ENCODE measurements at regions not wholly inside any gene's neighbourhood (a gene's known extent, or its start where the extent isn't known, plus 50 kb on each side); places are given as distances from the start of the nearest gene placed in this dataset.

GRCh38 chr6:125544819-125545218, 204.6 kb upstream of the HEY2 start:
- Histone ChIP-seq H3K4me2 (replicated peaks; ENCODE audit: low read depth, low read length, poor library complexity, severe bottlenecking) (no peak overlapping the region), H3K27me3 (replicated peaks in 1 of 4; ENCODE audit: control extremely low read depth in 1 of 4, control insufficient read depth in 3 of 4, insufficient read depth in 4 of 4, low read length in 3 of 4) (no peaks in the 10 kb centered on the region), H3K4me3 (ENCODE audit: control extremely low read depth in 1 of 5, extremely low read depth in 1 of 5, insufficient read depth in 1 of 5, low read depth in 2 of 5, low read length in 4 of 5) (no peak overlapping the region), H3K9me3 (ENCODE audit: control extremely low read depth in 1 of 3, control insufficient read depth in 2 of 3, insufficient read depth in 1 of 3, low read length in 2 of 3) (no peaks in the 10 kb centered on the region), H3K27ac (ENCODE audit: low read length in 2 of 2) (no peak overlapping the region), H3K79me2 (ENCODE audit: control insufficient read depth, insufficient read depth, low read length) (no peaks in the 10 kb centered on the region), H4K20me1 (ENCODE audit: control insufficient read depth, insufficient read depth, low read length, poor library complexity, severe bottlenecking) (no peaks in the 10 kb centered on the region), H3K4me1 (ENCODE audit: control insufficient read depth in 2 of 2, insufficient read depth in 2 of 2, low read length in 2 of 2) (no peaks in the 10 kb centered on the region), H3K9ac (ENCODE audit: low read length) (no peak overlapping the region), H3K36me3 (replicated peaks in 1 of 2; ENCODE audit: control extremely low read depth in 1 of 2, control insufficient read depth in 1 of 2, extremely low read depth in 1 of 2, insufficient read depth in 2 of 2, low read length in 1 of 2) (no peaks in the 10 kb centered on the region), H2AFZ (ENCODE audit: insufficient read depth, low read depth, low read length, poor library complexity, severe bottlenecking) (no peak overlapping the region)
- no peak for TF ChIP-seq EZH2 (IDR thresholded peaks at IDR 0.05; ENCODE audit: borderline replicate concordance, insufficient read depth, low read depth, low read length, poor library complexity, severe bottlenecking)
- no peak for TF ChIP-seq CTCF (IDR thresholded peaks at IDR 0.05)
- WGBS (ENCODE audit: insufficient coverage), result no CpG with 5 or more reads among the region's 1 CpG
- POLR2A ChIA-PET, result no interaction called here
- intact Hi-C loops (cut with micrococcal nuclease), result no loop called here
- Mint-ChIP-seq H3K9me3 (ENCODE audit: insufficient read depth) (no peaks in the 10 kb centered on the region), H3K27me3 (peaks cover 3% of the 10 kb centered on the region), H3K4me3 (no peak overlapping the region), H3K4me1 (no peaks in the 10 kb centered on the region), H3K27ac (no peak overlapping the region)
- no peak for DNase-seq
- no peak for ATAC-seq (ENCODE audit: low read depth)
- CTCF ChIA-PET, result no interaction called here

GRCh38 chr6:125546841-125547251, 202.6 kb upstream of the HEY2 start:
- Histone ChIP-seq H3K4me1 (ENCODE audit: control insufficient read depth in 2 of 2, insufficient read depth in 2 of 2, low read length in 2 of 2) (no peaks in the 10 kb centered on the region), H3K4me3 (ENCODE audit: control extremely low read depth in 1 of 5, extremely low read depth in 1 of 5, insufficient read depth in 1 of 5, low read depth in 2 of 5, low read length in 4 of 5) (no peak overlapping the region), H3K27ac (ENCODE audit: low read length in 2 of 2) (no peak overlapping the region), H3K4me2 (replicated peaks; ENCODE audit: low read depth, low read length, poor library complexity, severe bottlenecking) (no peak overlapping the region), H3K27me3 (replicated peaks in 1 of 4; ENCODE audit: control extremely low read depth in 1 of 4, control insufficient read depth in 3 of 4, insufficient read depth in 4 of 4, low read length in 3 of 4) (peaks cover 0 to 2% (median 0%) of the 10 kb centered on the region in 4 experiments), H2AFZ (ENCODE audit: insufficient read depth, low read depth, low read length, poor library complexity, severe bottlenecking) (no peak overlapping the region), H3K36me3 (replicated peaks in 1 of 2; ENCODE audit: control extremely low read depth in 1 of 2, control insufficient read depth in 1 of 2, extremely low read depth in 1 of 2, insufficient read depth in 2 of 2, low read length in 1 of 2) (no peaks in the 10 kb centered on the region), H3K9me3 (ENCODE audit: control extremely low read depth in 1 of 3, control insufficient read depth in 2 of 3, insufficient read depth in 1 of 3, low read length in 2 of 3) (no peaks in the 10 kb centered on the region), H4K20me1 (ENCODE audit: control insufficient read depth, insufficient read depth, low read length, poor library complexity, severe bottlenecking) (no peaks in the 10 kb centered on the region), H3K79me2 (ENCODE audit: control insufficient read depth, insufficient read depth, low read length) (no peaks in the 10 kb centered on the region), H3K9ac (ENCODE audit: low read length) (no peak overlapping the region)
- Mint-ChIP-seq H3K4me3 (no peak overlapping the region), H3K27ac (no peak overlapping the region), H3K4me1 (no peaks in the 10 kb centered on the region), H3K27me3 (no peaks in the 10 kb centered on the region), H3K9me3 (ENCODE audit: insufficient read depth) (no peaks in the 10 kb centered on the region)
- intact Hi-C loops (cut with micrococcal nuclease), result no loop called here
- ATAC-seq (ENCODE audit: low read depth) (no peak), DNase-seq (no peak)
- CTCF ChIA-PET, result no interaction called here
- TF ChIP-seq EZH2 (IDR thresholded peaks at IDR 0.05; ENCODE audit: borderline replicate concordance, insufficient read depth, low read depth, low read length, poor library complexity, severe bottlenecking) (no peak), CTCF (IDR thresholded peaks at IDR 0.05) (no peak)
- WGBS (ENCODE audit: insufficient coverage), result 82% methylated on average over 2 of the region's 5 CpGs
- POLR2A ChIA-PET, result no interaction called here
